Frontal cortex (tissue), 3 donors: ENCODE measurements at regions not wholly inside any gene's neighbourhood (a gene's known extent, or its start where the extent isn't known, plus 50 kb on each side); places are given as distances from the start of the nearest gene placed in this dataset.
A peak's percentile ranks its signal among the peaks of the same experiment; 100 is the strongest.
"Not testable (repeated sequence)": the region's sequence is repeated elsewhere in the genome, so short reads cannot be mapped to it uniquely, and the experiment has no call there.

Source experiments
- DNase-seq, 2 donors: peaks; one replicate each; pipeline ENCODE4 v3.0.0; 2012; ENCODE audit warnings: low spot score in 2 of 2
- FAIRE-seq: peaks from 2 replicates; lab custom pipeline; 2012; peaks lifted over from hg19 to GRCh38; lab: Jason Lieb, UNC
- donor health status: control.
- donor health status: control.
- donor health status: control.

DNA sequence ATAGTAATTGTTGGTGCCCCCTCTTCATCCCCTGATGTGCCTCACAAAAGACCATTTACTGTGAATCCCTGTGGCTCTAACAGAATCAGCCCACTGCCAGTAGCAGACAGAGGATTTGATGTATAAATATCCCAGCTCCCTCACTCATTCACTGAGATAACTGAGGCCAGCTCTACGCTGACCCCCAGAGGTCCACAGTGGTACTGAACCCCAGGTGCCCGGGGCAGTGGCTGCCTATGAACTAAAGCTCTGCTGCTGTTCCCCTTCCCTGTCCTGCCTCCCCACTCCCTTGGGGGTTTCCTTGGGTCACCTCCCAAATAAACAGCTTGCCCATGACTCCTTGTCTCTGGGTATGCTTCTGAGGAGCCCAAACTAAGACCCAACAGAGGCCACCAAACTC lies 295.8 kb downstream of the FOXL1 start:
- FAIRE-seq: no peak
- DNase-seq: no peak

DNA sequence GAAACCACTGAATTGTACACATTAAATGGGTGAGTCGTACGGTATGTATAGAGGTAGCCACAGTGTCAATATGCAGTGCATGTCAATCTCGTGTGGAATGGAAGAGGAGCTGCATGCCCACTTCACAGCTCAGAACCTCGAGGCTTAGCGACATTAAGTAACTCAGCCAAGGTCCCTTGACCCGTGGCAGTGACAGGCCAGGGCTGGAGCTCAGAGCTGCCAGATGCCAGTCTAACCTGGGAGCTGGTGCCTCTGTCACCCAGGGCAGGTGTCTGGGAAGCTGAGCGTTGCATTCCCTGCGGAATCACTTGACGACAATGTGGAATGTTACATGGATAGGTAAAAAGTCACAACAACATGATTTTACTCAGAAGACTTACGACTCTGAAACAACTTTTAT lies 298.1 kb downstream of the FOXL1 start:
- DNase-seq (no peak), FAIRE-seq (no peak)

DNA sequence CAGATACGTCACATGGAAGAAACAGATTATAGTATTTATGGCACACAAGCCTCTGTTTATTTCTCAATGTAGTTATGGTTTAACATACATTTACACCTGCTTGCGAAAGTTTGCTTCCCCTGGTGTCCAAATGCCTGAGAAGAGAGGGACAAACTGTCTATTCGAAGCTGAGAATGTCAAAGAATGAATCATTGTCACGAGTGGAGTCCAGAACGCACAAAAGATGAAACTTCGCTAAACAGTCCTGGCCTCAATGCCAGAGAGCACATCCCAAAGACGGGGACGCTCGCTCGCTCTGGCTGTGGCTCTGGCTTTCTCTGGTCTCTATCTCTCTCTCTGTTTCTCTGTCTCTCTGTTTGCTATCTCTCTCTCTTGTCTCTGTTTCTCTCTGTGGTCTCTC lies 298.8 kb downstream of the FOXL1 start:
- no peak for DNase-seq
- FAIRE-seq: no peak

DNA sequence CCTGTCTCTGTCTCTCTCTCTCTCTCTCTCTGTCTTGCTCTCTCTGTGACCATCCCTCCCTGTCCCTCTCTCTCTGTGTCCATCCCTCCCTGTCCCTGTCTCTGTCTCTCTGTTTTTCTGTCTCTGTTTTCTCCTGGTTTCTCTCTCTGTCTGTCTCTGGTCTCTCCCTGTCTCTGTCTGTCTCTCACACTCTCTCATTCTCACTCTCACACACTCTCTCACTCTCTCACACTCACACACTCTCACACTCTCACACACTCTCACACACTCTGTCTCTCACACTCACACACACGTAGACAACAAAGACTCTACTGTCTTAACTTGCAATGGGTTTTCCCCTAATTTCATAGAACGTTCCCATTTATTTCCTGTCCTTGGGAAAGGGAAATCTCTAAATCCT lies 299.5 kb downstream of the FOXL1 start:
- FAIRE-seq (no peak), DNase-seq (no peak)

DNA sequence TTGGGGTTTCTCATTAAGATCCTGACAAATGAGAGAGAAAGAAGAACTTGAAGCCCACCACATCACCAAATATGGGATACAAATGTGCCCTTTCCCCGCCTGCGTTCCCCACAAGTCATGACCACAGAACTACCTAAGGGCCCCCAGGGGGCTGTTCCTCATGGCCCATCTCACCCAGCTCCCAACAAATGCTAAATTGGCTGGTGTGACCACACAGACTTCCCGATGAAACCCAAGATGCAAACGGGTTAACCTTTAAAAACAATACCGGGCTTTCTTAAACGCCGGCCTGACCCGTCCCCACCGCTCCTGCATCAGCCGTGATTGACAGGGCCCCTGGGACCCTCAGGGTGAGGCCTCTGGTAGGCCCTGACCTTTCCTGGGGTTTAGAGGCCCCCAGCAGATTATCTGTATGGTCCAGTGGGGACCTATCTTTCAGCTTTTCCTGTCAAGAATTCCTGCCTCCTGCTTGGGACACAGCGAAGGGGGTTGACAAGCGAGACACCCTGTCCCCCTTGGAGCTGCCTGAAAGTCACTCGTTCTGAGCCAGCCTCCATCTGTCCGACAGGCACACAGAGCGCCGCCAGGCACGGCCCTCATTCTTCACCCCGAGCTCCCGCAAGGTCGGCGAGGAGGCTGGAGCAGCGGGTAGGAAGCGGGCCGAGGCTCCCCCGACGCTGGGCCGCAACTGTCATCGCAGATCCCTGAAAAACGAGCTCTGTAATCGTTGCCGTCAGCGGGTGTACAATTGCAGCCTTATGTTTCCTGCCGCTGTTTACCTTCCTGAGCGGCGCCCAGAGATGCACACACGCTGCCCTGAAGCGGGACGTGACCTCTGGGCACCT lies 300.1 kb downstream of the FOXL1 start:
- FAIRE-seq: no peak
- no peak for DNase-seq

DNA sequence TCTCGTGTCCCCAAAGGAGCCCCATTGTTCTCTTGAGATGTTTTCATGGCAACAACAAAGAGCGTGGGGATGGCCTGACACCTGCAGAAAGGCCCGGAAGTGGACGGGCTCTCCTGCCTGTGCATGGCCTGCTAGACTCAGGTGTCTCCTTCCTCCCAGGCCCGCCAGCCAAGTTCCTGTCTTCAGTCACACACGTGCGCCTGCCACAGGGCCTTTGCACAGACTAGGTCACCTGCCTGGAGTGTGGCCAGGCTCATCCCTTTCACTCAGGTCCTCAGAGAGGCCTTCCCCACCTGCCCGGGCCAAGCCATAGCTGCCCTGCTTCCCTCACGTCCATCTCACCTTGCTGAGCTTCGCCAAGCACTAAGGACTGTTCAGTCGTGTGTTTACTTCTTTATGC lies 300.9 kb downstream of the FOXL1 start:
- DNase-seq: no peak
- no peak for FAIRE-seq

DNA sequence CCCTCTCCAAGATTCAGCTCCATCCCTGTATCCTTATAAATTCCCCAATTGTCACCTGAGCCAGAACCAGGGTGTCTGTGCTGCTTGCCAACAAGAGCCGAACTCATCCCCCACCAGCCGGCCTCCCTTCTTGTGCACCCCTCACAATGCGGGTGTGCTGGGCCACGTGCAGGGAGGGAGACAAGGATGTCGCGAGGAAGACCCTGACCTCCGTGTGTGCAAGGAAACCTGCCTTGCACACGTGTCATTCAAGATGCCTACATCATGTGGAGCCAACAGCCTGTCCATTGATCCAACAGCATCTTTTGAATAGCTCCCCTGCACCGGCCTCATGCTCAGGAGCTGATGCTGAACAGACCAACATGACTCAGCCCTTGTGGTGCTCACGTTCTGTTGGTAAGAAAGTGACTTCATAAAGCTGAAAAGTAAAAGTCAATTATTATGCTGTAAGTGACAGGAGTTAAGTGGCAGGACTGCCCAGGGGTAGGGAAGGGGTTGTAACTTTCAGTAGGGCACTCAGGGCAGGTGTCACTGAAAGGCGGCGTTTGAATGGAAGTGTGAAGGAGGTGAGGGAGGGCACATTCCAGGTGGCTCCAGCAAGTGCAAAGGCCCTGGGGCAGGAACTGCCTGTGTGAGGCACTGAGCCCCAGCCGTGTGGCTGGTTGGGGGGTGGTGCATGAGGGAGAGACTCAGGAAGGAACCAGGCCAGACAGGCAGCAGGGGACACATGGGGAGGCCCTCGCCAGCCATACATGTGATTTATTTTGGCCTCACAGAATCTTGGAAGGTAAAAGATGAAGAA lies 302.2 kb downstream of the FOXL1 start:
- DNase-seq (no peak), FAIRE-seq (no peak)

DNA sequence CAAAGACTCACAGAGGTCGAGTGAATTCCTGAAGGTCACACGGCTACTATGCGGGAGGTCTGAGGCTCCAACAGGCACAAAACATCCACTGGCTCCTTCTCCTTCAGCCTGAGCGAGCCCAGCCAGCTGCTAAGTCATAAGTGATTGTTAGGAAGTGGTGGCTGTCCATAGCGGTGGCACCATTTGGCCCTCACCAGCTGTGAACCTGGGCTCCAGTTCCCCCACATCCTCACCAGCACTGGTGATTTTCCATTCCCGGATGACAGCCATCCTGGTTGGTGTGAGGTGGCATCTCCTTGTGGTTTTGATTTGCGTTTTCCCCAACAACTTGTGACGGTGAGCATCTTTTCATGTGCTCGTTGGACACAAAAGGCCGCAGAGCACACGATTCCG lies 302.8 kb downstream of the FOXL1 start:
- FAIRE-seq (no peak), DNase-seq (no peak)

DNA sequence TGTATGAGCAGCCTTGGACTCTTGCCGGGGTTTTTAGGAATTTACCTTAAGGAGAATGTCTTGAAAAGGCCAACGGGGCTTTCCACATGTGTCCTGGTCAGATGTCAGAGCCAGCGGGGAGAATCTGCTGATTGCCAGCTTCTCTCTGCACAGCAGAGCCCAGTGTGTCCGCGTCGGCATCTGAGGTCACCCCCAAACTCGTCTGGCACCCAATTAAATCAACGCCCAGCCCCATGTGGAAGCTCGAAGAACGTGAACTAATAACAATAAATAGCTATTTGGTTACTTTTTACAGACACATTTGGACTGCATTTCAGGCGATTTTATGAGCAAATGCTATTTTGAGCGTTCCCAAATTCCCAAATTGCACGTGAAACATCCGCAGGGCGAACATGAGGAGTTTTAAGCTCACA lies 303.5 kb downstream of the FOXL1 start:
- no peak for FAIRE-seq
- no peak for DNase-seq

DNA sequence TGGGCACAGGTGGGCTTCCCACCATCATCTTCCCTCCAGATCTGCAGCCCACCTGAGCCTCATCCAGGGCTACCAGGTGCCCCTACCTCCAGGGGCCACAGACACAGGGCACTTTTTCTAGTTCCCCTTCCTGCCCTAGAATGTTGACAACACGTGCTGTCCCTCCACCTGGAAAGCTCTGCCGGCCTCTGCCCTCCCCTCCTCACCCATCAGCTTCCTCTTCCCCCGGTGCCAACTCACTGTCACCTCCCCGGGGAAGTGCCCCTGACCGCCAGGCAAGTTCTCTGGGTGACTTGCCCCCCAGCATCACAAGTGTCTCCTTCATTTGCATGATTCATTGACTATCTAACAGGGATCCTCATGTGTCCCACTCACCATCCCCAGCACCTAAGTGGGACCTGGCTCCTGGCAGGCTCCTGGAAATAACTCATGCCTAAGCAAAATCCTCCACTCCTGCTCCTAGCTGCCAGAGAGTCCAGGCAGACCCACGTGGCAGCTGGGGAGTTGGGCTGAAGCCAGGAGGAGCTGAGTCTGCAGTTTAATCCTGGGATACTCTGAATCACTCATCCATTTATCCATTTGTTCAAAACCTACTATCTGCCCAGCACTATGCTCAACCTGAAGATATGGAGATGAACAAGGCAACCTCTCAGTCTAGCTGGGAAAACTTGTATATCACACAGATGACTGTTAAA lies 304.4 kb downstream of the FOXL1 start:
- no peak for FAIRE-seq
- peak in 1 of 2 donors; percentile 57 for DNase-seq

DNA sequence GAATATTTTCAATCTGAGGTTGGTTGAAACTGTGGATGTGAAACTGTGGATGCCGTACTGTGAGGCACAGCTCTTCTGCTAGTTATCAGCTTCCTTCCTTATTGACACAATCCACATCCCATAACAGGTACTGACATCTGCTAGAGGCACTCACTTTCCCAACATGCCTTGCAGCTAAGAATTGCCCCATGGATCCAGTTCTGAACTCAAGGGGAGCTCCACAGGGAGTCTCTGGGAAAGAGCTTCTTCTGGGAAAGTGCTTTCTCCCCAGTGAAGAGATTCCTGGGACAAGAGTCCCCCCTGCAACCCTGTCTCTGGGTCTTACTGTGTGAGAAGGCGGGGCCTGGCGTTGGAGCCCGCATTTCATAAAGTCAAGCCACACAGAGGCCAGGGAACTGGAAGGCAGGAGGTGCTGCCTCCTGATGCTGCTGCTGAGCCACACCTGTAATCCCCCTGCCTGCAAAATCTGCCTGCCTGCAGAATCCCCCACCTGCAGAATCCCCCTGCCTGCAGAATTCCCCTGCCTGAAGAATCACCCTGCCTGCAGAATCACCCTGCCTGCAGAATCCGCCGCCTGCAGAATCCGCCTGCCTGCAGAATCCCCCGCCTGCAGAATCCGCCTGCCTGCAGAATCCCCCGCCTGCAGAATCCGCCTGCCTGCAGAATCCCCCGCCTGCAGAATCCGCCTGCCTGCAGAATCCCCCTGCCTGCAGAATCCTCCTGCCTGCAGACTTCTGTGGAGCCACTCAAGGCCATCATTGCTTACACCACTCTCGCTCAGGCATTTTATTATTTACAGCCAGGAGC lies 305.4 kb downstream of the FOXL1 start:
- FAIRE-seq: no peak

DNA sequence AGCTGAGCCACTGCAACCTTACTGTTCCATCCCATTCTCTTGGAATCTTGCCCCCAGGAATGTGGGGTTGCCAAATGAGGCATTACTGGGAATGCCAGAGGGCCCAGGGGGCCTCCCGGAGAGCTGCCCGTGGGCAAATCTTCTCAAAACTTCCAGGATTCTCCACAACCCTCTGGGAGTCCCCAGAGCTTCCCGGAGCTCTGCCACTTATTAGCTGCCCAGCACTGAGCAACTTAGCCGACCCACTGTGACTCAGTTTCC lies 306.0 kb downstream of the FOXL1 start:
- FAIRE-seq (no peak), DNase-seq (no peak)

More for the DNA sequence above, 305.4 kb downstream of the FOXL1 start:
- no peak for DNase-seq

DNA sequence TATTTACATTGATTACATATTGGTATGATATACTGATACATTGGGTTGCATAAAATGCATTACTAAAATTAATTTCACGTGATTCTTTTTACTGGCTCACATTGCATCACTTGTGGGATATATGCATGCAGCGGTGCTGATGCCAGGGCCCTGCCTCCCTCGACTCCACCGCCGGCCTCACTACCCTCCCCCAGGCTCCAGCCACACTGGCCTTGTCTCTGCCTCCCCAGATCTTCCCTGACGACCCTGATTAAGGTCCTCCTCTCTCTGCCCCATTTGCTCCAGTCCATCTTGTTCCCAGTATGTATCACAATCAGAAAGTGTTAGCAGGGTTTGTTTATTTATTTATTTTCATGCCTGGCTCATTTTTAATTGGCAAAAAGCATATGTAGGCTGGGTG lies 306.8 kb downstream of the FOXL1 start:
- no peak for FAIRE-seq
- no peak for DNase-seq

DNA sequence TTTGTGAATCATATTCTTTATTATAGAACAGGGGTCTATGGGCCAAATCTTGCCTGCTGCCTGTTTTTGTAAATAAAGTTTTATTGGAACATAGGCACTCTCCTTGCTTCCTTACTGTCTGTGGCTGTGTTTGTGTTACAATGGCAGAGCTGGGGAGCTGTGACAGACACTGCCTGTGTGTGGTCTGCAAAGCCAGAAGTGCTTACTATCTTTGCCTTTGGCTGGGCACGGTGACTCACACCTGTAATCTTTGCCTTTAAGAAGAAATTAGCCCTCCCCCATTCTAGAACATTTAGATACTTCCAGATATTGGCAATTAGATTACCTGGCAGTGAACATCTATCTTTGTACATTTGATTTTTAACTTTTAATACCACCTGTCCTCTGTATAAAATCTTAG lies 308.3 kb downstream of the FOXL1 start:
- DNase-seq (no peak), FAIRE-seq (no peak)

DNA sequence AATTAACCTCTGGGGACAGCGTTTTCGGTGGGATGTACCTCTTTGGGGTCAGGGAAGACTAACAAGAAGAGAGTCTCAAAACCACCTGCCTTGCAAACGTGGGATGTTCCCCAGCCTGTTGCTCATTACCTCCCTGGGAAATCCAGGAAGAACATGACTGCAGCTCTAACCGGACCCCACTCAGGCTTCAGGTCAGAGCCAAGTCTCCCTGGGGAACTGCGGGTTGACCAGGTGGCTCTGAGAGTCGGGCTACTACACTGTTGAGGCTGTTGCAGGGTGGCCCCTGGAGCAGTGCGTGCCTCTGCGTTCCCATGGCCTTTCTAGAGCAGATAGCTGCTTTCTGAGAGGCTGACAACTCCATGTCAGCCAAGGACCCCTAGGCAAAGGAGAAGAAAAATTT lies 309.1 kb downstream of the FOXL1 start:
- FAIRE-seq (no peak), DNase-seq (no peak)

DNA sequence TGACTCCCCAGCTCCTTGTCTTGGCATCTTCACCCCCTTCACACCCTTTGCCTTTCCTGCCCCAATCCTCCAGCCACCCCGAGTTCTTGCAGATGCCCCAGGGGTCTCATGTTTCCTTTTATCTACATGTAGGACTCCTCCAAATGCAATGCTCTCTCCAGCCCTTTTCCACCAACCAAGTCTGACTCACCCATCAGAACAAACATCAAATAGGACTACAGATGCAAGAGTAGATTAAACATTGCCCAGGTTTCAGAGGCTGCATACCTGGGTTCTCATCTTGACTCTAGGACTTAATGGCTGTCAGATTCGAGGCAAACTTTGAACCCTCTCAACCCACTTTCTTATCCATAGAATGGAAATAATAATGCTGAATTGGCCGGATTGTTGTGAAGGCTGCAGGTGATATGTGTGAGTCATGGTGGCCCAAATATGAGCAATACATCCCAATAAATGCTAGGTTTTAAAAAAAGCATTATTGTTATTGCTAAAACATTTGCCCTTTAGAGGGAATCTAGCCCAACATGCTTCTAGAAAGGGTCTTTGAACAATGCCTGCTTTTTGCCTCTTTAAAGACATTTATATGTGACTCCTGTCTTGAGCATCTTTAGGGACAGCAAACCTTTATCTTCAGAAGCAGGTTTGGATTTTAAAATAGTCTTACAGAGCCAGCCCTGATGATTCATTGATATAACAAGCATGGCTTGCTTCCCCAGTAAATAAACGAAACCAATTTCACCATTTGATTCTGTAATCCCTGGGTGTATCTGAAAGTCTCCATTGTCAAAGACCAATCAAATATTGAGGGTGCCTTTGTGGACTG lies 310.1 kb downstream of the FOXL1 start:
- DNase-seq (no peak), FAIRE-seq (no peak)

DNA sequence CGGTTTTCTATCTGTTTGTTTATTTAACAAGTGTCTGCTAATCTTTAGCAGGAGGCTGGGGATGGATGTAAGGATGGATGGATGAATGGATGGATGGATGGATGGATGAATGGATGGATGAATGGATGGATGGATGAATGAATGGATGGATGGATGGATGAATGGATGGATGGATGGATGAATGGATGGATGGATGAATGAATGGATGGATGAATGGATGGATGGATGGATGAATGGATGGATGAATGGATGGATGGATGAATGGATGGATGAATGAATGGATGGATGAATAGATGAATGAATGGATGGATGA lies 310.7 kb downstream of the FOXL1 start:
- DNase-seq, FAIRE-seq: not testable (repeated sequence)

DNA sequence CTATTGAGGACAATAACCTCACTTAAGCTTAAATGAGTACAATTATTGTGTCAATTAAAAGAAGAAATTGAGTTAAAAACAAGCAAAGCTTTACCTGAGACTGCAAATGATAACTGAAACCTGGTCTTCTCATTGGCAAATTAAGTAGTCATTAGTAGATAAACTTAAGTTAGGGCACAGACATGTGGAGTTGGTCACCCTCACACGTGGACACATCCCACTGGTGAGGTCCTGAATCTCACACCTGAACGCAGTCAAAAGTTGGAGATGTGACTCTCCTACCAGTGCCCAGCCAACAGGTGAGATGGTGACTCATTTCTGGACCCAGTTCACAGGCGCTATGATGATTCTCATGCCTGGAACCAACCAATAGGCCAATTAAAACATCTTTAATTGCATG lies 311.6 kb downstream of the FOXL1 start:
- FAIRE-seq: no peak
- no peak for DNase-seq

DNA sequence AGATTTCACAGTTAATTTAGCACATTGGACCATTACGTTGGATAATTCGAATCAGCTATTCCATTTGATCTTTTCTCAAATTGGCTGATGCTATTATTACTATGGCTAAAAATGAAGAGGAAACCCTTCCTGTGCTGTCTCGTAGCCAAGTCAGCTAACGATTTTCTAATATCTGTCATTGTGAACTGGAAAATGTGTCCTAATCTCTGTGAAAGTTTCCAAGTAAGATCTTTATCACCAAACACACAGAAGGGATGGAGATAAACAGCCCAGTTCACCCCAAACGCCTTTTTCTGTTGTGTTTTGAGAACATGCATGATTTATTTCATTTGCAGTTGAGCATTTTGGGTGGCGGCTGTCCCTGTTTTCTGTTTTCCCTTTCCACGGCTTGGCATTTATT lies 312.8 kb downstream of the FOXL1 start:
- no peak for FAIRE-seq
- DNase-seq: no peak

DNA sequence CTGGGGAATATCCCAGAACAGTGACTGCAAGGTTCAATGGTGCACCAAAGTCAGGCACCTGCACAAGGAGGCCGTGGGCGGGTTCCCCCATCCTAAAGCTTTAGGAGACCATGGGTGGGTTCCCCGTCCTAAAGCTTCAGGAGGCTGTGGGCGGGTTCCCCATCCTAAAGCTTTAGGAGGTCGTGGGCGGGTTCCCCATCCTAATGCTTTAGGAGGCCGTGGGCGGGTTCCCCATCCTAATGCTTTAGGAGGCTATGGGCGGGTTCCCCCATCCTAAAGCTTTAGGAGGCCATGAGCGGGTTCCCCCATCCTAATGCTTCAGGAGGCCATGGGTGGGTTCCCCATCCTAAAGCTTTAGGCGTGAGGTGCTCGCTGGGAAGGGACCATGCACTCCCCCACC lies 313.3 kb downstream of the FOXL1 start:
- FAIRE-seq (no peak), DNase-seq (no peak)
